ENCODE measurements at regions not wholly inside any gene's neighbourhood (a gene's known extent, or its start where the extent isn't known, plus 50 kb on each side); places are given as distances from the start of the nearest gene placed in this dataset.
"Not testable (repeated sequence)": the region's sequence is repeated elsewhere in the genome, so short reads cannot be mapped to it uniquely, and the experiment has no call there.

GRCh38 chr10:108631332-108631731, 1292.0 kb downstream of the XPNPEP1 start:
- no peak for DNase-seq

GRCh38 chr10:108629834-108630233, 1293.5 kb downstream of the XPNPEP1 start:
- DNase-seq = no peak

GRCh38 chr10:108624052-108624451, 1299.3 kb downstream of the XPNPEP1 start:
- no peak for DNase-seq

GRCh38 chr10:108620821-108621534, 1302.3 kb downstream of the XPNPEP1 start:
- DNase-seq = no peak

- no peak for DNase-seq
These were observed 1306.6 kb downstream of the XPNPEP1 start for GRCh38 chr10:108616559-108617285.

- DNase-seq = no peak
These were observed 1307.6 kb downstream of the XPNPEP1 start for GRCh38 chr10:108615576-108616320.

GRCh38 chr10:108612485-108612884, 1310.8 kb downstream of the XPNPEP1 start:
- DNase-seq = no peak

- DNase-seq = no peak
These were observed 1314.5 kb downstream of the XPNPEP1 start for GRCh38 chr10:108608860-108609259.

GRCh38 chr10:108601851-108602250, 1321.5 kb downstream of the XPNPEP1 start:
- DNase-seq = no peak

- not testable (repeated sequence) for DNase-seq
These were observed 1322.8 kb downstream of the XPNPEP1 start for GRCh38 chr10:108600511-108600910.

- not testable (repeated sequence) for DNase-seq
These were observed 1324.0 kb downstream of the XPNPEP1 start for GRCh38 chr10:108599317-108599716.

- DNase-seq = no peak
These were observed 1324.5 kb downstream of the XPNPEP1 start for GRCh38 chr10:108598831-108599230.

- DNase-seq = no peak
These were observed 1325.0 kb downstream of the XPNPEP1 start for GRCh38 chr10:108598320-108598695.

- DNase-seq = no peak
These were observed 1325.5 kb downstream of the XPNPEP1 start for GRCh38 chr10:108597657-108598319.

GRCh38 chr10:108597031-108597430, 1326.3 kb downstream of the XPNPEP1 start:
- DNase-seq = no peak

- no peak for DNase-seq
These were observed 1330.4 kb downstream of the XPNPEP1 start for GRCh38 chr10:108592956-108593355.

- no peak for DNase-seq
These were observed 1331.9 kb downstream of the XPNPEP1 start for GRCh38 chr10:108591417-108591816.

- DNase-seq = no peak
These were observed 1336.9 kb downstream of the XPNPEP1 start for GRCh38 chr10:108586424-108586823.

- no peak for DNase-seq
These were observed 1339.4 kb downstream of the XPNPEP1 start for GRCh38 chr10:108583877-108584276.

- DNase-seq = no peak
These were observed 1340.4 kb downstream of the XPNPEP1 start for GRCh38 chr10:108582888-108583287.

GRCh38 chr10:108582387-108582786, 1340.9 kb downstream of the XPNPEP1 start:
- no peak for DNase-seq

- no peak for DNase-seq
These were observed 1345.1 kb downstream of the XPNPEP1 start for GRCh38 chr10:108578258-108578657.

GRCh38 chr10:108574233-108574632, 1349.1 kb downstream of the XPNPEP1 start:
- no peak for DNase-seq

All from CD4-positive, alpha-beta T cell treated with Interferon alpha-2 for 1 hour (primary cell).